GM21576 (cell line): ENCODE measurements at regions not wholly inside any gene's neighbourhood (a gene's known extent, or its start where the extent isn't known, plus 50 kb on each side); places are given as distances from the start of the nearest gene placed in this dataset.
"Not testable (repeated sequence)": the region's sequence is repeated elsewhere in the genome, so short reads cannot be mapped to it uniquely, and the experiment has no call there.

Experiments
- ATAC-seq: cut with Tn5 transposase; IDR thresholded peaks from one replicate; pipeline ENCODE4 v1.9.1; 2021; ENCODE audit warnings: mild to moderate bottlenecking, moderate library complexity; ENCODE audit not compliant: unreplicated experiment

GRCh38 chr14:98900236-98900635, 371.8 kb downstream of the BCL11B start:
- ATAC-seq: no peak

DNA sequence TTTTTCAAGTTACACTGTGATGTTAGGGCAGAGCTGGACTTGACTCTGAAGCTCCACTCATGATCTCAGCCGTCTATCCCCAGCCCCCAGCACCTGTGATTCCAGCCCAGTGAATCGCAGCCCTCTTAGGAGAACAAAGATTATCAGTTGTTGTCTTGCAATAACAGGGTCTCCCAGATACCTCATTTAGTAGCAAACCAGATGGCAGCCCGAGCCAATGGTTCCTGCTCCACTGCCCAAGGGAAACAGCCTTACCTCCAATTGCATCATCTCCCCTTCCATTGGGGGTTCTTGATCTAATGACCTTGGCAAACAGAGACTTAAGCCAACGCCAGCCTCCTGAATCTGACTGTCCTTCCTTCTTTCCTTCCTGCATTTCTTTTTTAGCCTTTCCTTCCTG, 371.2 kb downstream of the BCL11B start:
- ATAC-seq: no peak

DNA sequence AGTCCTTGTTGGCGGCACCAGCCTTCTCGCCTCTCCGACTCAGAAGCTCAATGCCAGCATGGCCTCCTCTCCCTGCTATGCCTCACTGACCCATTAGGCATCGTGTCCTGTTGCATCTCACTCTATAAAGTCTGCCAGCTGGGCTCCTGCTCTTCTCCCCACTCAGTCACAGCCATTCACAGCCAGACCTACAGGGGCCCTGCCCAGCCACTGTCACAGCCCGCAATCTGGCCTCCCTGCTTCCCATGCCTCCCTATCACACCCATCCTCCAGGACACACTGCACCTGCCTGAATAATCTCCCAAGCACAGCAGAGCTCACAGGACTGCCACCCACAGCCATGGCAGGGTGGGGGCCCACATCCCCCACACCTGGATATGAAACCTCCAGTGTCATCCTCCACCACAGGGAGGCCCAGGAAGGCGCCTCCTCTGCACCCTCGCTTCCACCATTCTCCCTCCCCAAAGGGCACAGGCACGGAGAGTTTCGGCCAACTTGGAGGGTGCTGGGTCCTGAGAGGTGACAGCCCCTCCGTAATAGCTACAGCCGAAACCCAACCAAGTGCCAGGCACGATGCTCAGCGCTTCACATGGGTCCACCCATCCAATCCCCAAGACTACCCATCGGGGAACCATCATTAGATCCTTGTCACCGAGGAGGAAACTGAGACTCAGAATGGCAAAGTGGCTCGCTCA, 370.3 kb downstream of the BCL11B start:
- no peak for ATAC-seq

DNA sequence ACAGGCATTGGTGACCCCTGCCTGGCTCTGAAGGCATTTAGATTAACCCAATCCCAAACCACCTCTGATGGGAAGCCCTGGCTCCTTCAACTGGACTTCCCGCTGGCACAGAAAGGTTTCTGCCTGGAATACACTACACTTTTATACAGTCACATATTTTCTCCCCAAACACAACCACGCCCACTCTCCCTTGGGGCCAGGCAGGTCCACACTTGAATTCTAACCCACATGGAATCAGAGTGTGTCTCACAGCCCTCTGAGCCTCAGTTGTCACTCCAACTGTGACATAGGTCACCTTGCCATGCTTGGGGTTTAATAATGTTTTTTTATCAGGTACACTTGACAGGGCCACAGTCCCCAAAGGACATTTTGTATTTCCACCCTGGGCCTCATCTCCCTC, 368.6 kb downstream of the BCL11B start:
- ATAC-seq: no peak

GRCh38 chr14:98904677-98905076, 367.3 kb downstream of the BCL11B start:
- no peak for ATAC-seq

GRCh38 chr14:98906123-98906995, 365.6 kb downstream of the BCL11B start:
- ATAC-seq: no peak

GRCh38 chr14:98907271-98907670, 364.7 kb downstream of the BCL11B start:
- no peak for ATAC-seq

- no peak for ATAC-seq
Measured at GRCh38 chr14:98908050-98908449, 363.9 kb downstream of the BCL11B start.

DNA sequence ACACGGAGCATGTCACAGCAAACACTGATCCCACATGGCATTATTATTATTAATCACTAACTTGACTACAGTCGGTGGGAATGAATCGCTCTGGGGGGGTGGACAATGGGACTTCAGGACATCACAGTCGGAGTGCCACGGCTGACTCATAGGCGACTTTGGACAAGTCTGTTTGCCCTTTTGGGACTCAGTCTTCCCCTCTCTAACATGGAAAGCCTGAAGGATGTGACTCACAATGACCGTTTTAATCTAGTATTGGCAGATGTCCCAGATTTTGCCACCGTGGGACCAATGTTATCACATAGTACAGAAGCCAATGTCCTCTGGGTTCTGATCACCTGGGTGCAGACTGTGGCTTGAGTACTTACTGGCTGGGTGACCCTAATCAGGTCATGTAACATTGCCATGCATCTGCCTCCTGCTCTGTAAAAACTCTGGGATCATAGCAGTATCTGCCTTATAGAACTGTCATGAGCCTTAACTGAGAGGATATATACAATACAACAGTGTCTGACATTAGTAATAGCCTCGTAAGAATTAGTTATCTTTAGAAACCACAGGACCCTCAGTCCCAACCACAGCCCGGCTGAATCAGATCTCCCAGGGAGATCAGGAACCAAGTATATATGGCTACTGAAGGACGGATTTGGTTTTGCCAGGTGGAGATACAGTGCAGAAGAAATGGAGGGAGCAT, 362.6 kb downstream of the BCL11B start:
- no peak for ATAC-seq

GRCh38 chr14:98910061-98910460, 361.9 kb downstream of the BCL11B start:
- no peak for ATAC-seq

GRCh38 chr14:98912655-98913054, 359.3 kb downstream of the BCL11B start:
- ATAC-seq: no peak

GRCh38 chr14:98913967-98914650, 357.9 kb downstream of the BCL11B start:
- no peak for ATAC-seq

- ATAC-seq: no peak
Measured at GRCh38 chr14:98914942-98915341, 357.1 kb downstream of the BCL11B start.

DNA sequence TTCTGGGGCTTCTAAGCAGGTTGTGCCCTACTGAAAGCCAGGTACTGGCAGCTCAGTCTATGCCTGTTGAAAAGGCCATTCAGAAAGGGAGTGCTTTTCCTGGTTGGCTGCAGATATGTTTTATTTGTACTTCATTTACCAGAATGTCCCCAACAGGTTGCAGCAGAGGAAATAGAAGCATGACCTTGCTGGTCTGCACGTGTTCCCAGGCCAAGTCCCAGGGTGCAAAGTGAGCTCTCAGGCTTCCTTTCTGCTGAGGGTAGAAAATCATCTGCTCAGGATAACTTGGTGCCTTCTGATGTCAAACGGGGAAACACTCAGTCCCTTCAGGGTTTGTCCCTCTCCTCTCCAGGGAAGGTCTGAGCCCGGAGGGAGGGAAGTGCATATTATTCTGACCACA, 356.4 kb downstream of the BCL11B start:
- ATAC-seq: no peak

DNA sequence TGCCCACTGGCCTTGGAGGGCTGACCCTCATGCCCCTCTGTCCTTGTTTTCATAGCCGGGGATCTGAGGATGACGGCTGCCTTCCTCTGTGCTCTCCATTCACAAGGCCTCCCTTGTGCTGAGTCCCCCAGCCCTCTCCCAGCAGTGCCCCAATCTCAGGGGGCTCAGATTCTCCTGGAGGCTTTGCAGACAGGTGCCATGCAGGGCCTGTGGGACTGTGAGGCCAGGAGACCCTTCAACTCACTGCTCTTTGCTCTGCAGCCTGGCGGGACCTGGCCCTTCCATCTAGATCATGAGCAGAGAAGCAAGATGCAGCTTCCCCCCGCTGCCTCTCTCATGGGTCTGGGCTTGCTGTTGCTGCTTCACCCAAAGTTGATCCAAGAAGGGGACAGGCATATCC, 356.0 kb downstream of the BCL11B start:
- ATAC-seq: no peak

- ATAC-seq: no peak
Measured at GRCh38 chr14:98916476-98916875, 355.5 kb downstream of the BCL11B start.

DNA sequence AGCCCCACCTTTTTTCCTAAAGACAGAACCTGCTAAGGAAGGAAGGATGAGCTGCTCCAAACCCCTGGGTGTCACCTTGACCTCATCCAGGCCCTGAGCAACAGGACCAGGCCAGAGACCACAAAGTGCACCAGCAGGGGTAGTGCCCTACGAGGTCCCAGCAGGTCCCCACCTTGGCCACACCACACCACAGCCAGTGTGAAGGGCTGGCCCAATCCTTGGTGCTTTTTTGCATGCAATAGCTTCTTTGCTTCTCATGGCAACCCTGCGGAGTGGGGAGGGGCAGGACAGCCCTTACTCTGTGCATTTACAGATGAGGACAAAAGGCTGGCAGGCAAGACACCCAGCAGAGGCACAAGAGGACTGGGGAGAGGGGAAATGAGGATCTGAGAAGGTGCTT, 352.6 kb downstream of the BCL11B start:
- ATAC-seq: no peak

- ATAC-seq: not testable (repeated sequence)
Measured at GRCh38 chr14:98921306-98921705, 350.7 kb downstream of the BCL11B start.

DNA sequence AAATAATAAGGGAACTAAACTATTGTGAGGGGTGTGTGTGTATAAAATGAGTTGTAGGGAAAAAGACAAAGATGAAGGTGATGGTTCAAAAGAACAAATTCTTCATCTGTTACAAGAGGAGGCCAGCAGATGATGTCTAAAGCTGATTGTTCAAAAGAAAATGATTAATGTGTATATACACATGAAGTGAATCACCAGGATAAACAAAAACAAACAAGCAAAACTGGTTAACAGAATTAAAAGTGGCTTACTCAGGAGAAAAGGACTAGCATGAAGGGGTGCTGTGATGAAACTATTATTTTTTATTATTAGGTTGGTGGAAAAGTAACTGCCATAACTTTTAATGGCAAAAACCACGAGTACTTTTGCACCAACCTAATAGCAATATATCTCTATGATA, 348.4 kb downstream of the BCL11B start:
- ATAC-seq: no peak

- no peak for ATAC-seq
Measured at GRCh38 chr14:98924046-98924445, 348.0 kb downstream of the BCL11B start.

GRCh38 chr14:98925354-98926040, 346.5 kb downstream of the BCL11B start:
- ATAC-seq: no peak
